GM19239 (cell line): ENCODE measurements at regions not wholly inside any gene's neighbourhood (a gene's known extent, or its start where the extent isn't known, plus 50 kb on each side); places are given as distances from the start of the nearest gene placed in this dataset.
"Not testable (repeated sequence)": the region's sequence is repeated elsewhere in the genome, so short reads cannot be mapped to it uniquely, and the experiment has no call there.

Experiments used
- DNase-seq: peaks from one replicate; pipeline ENCODE4 v3.0.0; 2011; ENCODE audit warnings: low spot score; ENCODE audit not compliant: insufficient read length
- FAIRE-seq: peaks from 2 replicates; lab custom pipeline; 2011; peaks lifted over from hg19 to GRCh38; lab: Jason Lieb, UNC

DNA sequence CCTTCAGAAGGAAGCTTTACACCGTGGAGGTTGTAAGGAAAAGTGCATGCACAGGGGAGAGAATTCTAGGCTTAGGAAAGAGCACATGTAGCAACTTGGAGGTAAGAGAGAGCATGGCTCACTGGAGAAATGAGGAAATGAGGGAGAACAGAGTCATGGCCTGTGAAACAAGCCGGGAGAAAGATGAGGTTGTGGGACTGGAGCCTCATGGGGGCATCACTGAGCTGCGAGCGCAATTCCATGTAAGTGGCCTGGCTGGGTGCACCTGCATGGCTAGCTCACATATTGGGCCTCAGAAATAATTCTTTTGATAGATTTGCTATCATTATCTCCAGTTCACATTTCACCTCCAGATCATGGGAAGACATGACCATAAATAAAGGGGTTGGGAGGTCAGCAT is 785.5 kb upstream of the RAB6C start:
- no peak for DNase-seq
- no peak for FAIRE-seq

DNA sequence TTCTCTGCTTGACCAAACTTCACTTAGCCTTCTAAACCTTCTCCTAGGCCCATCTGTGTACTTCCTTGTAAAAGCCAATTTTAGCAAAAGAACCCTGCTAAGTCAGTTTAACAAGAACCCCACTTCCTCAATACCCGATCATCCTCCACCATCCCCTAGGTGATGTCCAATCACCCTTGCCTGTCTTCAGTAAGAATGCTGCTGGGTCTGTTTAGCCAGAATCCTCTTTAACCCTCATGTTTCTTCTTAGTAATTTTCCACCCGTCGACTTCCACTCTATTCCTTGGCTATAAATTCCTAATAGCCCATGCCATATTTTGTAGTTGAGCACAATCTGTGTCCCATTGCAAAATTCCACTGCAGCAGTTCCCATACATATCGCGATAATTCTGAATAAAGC is 780.0 kb upstream of the RAB6C start:
- no peak for DNase-seq
- no peak for FAIRE-seq

DNA sequence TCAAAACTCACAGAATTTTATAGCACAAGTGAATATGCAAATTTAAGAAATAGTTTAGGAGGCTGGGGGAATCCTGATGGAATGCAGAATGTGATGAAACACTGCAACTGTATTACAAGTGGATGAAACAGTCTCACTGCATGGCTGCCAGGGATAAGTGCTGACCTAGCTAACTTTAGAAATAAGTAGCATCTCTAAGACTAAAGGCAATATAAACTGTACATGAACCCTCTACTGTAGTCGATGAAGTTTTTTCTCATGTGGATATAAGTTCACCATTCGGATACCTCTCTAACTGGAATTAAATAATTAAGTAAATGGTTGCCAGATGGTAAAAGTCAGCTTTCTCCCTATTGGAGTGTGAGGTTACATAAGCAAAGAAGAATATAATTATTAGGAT is 777.8 kb upstream of the RAB6C start:
- DNase-seq (no peak), FAIRE-seq (no peak)

DNA sequence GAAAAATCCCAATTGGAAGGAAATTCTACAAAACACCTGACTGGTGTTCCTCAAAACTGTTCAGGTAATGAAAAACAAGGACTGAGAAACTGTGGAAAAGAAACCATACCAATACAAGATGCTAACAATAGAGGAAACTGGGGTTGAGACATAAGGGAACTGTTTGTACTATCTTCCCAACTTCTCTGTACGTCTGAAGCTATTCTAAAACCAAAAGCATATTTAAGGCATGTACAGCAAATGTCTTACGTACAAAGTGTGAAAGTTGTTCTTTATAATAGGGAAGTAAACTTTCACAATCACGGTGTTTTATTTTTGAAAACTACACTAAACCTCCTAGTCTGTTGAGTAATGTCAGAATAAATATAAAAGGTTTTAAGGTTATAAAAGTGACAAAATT is 776.1 kb upstream of the RAB6C start:
- no peak for DNase-seq
- FAIRE-seq = no peak

DNA sequence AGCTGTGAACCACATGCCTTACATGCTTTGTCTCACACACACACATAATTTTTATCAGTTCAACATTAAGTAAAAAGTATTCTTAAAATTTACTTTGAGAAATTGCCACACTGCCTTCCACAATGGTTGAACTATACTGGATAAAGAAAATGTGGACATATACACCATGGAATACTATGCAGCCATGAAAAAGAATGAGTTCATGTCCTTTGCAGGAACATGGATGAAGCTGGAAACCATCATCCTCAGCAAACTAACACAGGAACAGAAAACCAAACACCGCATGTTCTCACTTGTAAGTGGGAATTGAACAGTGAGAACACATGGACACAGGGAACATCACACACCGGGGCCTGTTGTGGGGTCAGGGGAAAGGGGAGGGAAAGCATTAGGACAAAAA is 774.9 kb upstream of the RAB6C start:
- DNase-seq, FAIRE-seq: not testable (repeated sequence)

DNA sequence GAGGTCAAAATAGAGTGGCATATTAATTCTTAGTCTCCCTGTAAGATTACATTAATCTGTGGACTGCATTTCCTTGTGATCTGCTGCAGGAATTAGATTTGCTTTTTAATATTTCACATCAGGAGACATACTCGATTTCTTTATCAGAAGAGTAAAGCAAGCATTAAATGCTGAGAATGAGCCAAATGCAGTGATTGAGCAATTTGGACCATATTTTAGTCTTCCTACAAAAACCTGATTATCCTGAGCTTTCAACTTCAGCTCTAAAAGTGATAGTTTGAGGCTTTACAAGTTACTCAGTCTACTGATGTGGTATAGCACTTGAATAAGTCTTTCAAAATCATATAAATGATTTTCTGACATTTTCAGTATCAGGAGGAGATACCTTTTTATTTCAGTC is 774.3 kb upstream of the RAB6C start:
- FAIRE-seq (no peak), DNase-seq (no peak)

DNA sequence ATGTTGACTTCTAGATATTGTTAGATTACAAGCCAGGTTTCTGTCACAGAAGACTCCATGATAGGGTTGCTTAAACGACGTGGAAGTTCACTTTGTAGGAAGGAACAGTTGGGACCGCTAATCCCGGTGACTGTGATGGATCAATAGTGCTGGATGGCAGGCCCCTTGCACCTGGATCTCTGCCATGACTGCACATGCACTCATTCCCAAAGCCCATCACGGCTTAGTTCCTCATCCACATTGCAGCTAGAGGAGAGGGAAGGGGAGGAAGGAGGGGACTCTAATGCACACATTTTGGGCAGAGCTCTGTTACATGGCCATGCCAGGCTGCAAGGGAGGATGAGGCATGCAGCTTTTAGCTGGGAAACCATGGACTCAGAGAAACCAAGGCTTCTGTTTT is 773.7 kb upstream of the RAB6C start:
- DNase-seq (no peak), FAIRE-seq (no peak)

DNA sequence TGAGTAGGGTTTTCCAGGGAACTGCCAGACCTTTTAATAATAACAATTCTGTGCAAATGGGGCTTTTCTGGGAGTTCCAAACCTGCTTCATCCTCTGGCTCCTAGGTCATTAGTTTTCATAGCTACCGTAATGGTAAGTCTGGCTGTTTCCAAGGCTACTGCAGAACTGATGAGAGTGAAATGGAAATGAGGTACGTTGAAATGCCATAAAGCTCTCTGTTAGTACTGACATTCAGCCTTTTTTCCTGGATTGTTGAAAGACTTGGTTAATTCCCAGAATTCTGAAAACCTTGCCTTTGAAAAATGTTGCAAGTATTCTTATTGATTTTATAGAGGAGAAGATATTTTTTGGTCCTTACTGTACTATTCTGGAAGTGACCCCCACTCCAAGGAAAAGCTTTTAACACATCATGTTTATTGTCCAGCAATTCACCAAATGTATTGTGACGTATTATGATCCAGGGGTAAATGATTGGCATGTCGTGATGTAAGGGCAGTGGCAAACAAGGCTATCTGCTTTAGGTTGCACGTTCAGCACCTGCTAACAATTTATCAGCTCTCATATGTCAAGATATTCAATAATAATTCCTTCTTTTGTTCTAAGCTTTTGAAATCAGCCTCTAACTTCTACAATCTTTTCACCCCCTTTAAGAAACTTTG is 767.0 kb upstream of the RAB6C start:
- no peak for FAIRE-seq
- DNase-seq = no peak

DNA sequence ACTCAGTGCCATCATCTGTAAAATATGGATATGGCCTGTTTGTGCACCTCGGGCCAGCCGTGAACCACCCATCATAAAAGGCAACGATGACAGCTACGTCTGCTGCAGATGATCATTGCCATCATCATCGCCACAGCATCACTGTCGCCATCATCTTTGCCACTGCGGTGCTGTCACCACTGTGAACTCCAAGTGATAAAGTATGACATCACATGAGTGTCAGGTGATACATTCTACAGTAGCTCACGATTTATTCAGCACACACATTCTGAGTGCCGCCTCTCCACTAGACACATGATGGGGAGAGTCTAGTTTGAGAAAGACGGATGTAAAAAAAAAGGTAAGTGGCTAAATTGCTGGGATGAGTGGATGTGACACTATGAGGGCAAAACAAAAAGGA is 755.4 kb upstream of the RAB6C start:
- FAIRE-seq = no peak
- no peak for DNase-seq

DNA sequence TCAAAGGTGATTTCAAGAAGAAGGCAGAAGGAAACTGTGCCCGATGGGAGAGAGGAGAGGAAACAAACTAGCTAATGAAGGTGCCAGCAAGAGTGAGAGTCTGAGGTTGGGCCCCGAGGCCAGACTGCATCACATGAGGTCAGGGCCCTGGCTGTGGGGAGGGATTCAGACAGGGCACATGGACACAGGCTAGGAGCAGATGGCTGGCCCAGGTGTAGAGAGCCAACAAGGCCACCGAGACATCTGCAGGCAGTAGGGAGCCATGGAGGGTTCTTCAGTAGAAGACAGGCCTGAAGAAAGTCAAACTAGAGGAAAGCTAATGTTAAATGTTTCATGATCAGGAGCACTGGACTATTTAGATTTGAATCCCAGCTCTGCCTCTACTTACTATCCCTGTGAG is 755.0 kb upstream of the RAB6C start:
- no peak for DNase-seq
- no peak for FAIRE-seq

DNA sequence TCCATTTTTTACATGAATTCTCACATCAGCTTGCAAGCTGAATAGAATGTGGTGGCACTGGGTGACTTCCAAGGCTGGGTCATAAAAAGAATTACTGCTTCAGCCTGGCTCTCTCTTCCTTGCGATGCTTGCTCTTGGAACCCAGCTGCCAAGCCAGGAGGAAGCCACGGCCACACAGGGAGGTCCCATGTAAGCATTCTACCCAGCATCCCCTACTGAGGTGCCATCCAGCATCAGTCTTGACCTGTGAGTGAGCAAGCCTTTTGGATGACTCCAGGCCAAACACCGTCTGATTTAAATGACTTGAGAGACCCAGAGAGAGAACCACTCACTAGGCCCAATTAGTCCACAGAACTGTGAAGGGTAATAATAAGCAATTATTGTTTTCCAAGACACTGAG is 750.3 kb upstream of the RAB6C start:
- FAIRE-seq = no peak
- DNase-seq = no peak

DNA sequence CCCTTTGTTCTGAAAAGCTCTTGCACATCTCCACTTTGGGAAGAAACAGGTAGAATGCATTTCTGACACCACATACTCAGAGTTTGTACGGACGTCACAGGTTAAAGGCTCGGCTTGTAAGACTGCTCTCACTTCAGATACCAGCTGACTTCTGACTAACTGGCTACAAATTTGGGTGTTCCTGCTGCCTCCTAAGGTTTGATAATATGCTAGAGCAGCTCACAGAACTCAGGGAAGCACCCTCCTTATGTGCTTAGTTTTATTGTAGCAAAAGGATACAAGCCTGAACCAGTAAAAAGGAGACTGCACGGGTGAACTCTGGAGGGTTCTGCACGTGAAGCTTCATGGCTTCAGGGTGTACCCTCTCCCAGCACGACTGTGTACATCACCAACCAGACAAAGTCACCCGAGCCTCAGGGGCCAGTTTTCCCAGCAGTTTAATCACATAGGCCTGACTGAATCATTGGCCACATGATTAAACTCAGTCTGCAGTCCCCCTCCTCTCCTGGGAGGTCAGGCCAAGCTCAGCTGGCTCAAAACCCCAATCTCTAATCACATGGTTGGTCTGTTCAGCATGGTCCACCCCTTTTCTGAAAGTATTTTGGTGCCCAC is 749.5 kb upstream of the RAB6C start:
- no peak for DNase-seq

DNA sequence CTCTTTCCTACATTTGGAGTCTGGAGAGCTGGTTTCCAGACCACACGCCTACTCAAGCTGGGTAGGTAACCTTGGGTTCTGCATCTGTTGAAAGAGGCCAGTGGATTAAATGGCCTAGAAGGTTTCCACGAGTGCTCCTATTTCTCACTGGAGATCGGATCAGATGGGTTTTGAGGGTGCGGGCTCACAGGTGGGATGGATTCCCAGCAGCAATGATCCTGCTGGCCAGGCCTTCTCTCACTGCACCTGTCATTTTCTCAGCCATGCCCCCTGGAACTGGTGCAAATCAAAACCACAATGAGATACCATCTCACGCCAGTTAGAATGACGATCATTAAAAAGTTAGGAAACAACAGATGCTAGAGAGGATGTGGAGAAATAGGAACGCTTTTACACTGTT is 747.5 kb upstream of the RAB6C start:
- FAIRE-seq = no peak
- DNase-seq = no peak

More for the DNA sequence above, 749.5 kb upstream of the RAB6C start:
- no peak for FAIRE-seq

DNA sequence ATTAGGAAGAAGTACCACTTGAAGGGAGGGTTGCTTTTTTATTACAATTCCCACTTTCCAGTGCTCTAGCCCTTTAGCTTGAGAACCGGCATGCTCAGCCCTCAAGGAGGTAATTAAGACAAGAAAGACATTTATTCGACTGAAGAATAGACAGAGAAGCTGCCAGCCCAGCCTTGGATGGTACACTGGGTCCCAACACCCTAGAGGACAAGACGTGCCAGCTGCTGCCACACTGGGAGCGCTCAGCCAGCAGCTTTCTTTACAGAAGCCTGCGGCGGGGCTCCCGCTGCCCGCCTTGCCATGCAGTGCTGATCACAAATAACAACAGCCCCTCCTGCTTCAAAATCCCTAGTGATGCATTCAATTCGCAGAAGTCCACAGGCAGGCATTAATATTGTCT is 746.3 kb upstream of the RAB6C start:
- FAIRE-seq = no peak

DNA sequence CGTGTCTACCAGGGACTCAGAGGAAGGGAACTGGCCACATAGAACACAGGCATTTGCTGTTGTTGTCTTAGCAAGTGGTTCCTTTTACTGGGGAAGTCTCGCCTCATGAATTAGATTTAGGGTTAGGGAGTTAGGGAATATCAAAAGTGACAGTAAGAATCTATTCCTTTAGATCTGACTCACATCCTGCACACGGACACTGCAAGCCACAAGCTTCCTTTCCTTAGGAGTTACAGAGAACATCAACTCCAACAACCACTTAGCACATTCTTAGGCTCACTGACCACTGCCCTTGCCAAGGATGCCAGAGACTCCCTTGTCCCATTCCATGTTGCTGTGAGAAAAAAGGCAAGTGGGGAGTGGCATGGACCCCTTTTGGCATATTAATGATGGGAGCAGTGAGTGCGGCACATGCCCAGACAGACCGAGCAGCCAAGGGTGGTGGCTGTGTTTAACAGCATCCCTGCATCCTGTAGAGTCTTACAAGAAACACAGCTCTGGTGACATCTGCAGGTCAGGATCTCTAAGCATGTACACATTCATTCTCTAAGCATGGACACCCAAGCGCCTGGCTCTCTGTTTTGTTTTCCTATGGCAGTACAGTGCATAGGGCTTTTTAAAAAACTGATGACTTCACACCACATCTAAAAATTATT is 745.6 kb upstream of the RAB6C start:
- DNase-seq (no peak), FAIRE-seq (no peak)

More for the DNA sequence above, 746.3 kb upstream of the RAB6C start:
- no peak for DNase-seq

DNA sequence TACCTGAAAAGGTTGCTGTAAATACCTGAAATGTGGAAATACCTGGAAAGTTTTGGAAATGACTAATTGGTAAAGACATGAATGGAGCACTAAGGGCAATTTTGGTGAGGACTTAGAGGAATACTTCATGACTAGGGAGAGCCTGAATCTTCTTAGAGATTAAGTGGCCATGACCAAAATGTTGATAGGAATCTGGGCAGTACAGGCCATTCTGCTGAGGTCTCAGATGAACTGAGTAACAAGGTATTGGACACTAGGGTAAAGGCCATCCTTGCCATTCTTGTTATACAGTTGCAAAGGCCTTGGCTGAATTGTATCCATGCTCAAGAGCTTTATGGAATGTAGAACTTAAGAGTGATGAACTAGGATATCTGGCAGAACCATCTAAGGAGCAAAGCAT is 742.9 kb upstream of the RAB6C start:
- no peak for DNase-seq
- FAIRE-seq = no peak

DNA sequence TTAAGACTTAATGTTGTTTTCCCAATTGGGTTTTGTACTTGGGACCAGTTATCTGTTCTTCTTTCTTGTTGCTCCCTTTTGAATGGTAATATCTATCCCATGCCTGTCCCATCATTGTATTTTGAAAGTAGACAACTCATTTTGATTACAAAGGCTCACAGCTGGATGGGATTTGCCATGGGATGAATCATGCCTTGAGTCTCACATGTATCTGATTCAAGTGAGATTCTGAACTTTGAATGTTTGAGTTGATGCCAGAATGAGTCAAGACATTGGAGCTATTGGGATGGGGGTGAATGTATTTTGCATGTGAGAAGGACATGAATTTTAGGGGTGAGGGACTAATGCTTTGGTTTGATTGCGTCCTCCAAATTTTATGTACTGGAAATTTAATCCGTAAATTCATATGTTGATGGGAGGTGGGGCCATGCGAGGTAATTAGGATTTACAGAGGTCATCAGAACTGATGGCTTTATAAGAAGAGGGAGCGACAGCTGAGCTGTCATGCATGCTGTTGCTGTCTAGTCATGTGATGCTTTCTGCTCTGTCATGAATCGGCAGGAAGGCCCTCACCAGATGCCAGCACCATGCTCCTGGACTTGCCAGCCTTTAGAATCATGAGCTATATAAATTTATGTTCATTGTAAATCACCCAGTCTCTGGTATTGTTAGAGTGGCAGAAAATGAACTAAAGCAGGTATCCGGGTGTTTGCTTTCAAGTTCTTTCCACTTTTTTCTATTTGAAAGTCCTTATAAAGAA is 741.3 kb upstream of the RAB6C start:
- DNase-seq (no peak), FAIRE-seq (no peak)

DNA sequence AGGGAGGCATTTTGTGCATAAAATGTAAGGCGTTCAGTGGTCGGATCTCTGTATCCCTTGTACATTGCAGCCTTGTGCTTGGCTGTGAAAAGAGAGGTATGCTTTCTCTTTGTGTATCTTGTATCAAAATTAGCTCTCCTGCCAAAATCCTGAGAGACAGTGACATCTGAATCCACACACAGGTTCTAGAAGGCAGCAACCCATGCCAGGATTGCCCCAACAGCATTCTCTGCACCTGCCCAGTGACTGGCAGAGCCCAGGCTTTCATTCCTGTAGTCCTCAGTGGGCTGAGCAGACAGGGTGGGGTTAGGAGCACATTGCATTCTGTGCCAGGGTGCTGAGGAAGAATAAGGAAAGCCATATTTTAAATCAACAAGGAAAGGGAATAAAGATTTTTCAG is 740.3 kb upstream of the RAB6C start:
- no peak for DNase-seq
- no peak for FAIRE-seq

DNA sequence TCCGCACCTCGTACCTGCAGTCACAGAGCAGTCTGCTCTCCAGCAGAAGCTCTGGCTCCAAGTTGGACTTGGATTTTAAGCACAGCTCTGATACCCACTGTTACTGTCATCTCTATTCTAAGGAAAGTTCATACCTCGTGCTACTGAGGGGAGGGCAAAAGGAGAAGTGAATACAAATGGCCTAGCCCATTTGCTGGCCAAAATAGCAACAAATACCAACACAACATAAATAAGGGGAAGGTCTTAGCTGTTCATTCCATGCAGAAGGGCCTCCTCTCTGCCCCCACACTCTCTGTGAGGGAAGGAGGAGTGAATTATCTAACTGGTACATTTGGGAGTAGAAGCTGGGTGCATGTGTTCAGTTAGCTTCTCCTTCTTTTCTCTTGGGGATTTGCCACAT is 739.4 kb upstream of the RAB6C start:
- FAIRE-seq (no peak), DNase-seq (no peak)

DNA sequence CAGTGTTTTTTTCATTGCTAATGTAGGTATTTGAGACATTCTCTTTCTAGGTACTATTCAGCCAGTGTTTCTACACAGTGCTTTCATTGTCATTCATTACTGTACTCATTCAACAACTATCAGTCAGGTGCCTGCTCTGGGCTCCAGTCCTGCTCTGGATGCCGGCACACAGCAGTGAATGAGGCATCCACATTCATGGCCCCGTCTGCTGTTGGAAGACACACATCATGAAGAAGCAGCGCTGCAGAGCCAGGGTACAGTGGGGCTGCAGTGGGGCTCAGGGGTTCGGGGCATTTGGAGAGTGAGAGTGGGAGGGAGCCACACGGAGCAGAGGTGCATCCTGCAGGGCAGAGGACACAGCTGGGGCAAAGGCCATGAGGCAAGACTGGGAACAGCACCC is 737.2 kb upstream of the RAB6C start:
- FAIRE-seq (no peak), DNase-seq (no peak)

DNA sequence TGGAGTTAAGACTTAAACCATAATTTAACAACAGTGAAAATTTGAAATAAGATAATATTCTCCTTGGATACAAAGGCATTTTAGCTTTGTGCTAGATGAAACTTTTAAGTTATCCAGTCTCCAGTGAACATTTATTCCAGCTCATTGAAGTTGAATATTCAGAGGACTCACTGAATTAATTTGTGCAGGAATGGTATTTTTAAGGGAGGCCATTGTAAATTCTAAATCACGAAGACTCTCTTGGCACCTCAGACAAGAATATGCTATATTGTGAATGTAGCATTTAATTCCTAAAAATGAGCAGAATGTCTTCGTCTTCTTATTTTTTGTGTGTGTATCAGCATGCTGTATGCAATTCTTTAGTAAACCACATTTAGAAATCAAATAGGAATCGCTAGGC is 731.7 kb upstream of the RAB6C start:
- DNase-seq = no peak
- no peak for FAIRE-seq
